Stimulated activated CD4-positive, alpha-beta T cell treated with anti-CD3 and anti-CD28 coated beads, Interleukin-4, amount 100 ng/mL, for 48 hours (primary cell): ENCODE measurements at regions not wholly inside any gene's neighbourhood (a gene's known extent, or its start where the extent isn't known, plus 50 kb on each side); places are given as distances from the start of the nearest gene placed in this dataset.
"Not testable (repeated sequence)": the region's sequence is repeated elsewhere in the genome, so short reads cannot be mapped to it uniquely, and the experiment has no call there.

Experiments
- DNase-seq, 2 donors: peaks; one replicate each; pipeline ENCODE4 v3.0.0-alpha.2; 2020; ENCODE audit warnings: low read depth in 2 of 2

GRCh38 chr13:105848494-105848893 lies 687.0 kb downstream of the EFNB2 start:
- DNase-seq = no peak

- DNase-seq = no peak
Observed at GRCh38 chr13:105847527-105848291, 687.8 kb downstream of the EFNB2 start.

- no peak for DNase-seq
Observed at GRCh38 chr13:105846923-105847322, 688.5 kb downstream of the EFNB2 start.

GRCh38 chr13:105841286-105841685 lies 694.2 kb downstream of the EFNB2 start:
- DNase-seq = no peak

GRCh38 chr13:105838231-105838630 lies 697.2 kb downstream of the EFNB2 start:
- no peak for DNase-seq

- DNase-seq = not testable (repeated sequence)
Observed at GRCh38 chr13:105837295-105837694, 698.2 kb downstream of the EFNB2 start.

GRCh38 chr13:105830821-105831220 lies 704.6 kb downstream of the EFNB2 start:
- DNase-seq = no peak

- DNase-seq = no peak
Observed at GRCh38 chr13:105827111-105827809, 708.2 kb downstream of the EFNB2 start.

GRCh38 chr13:105825071-105825470 lies 710.4 kb downstream of the EFNB2 start:
- DNase-seq = no peak

- DNase-seq = no peak
Observed at GRCh38 chr13:105821337-105821736, 714.1 kb downstream of the EFNB2 start.

- DNase-seq = no peak
Observed at GRCh38 chr13:105820415-105820814, 715.0 kb downstream of the EFNB2 start.

- no peak for DNase-seq
Observed at GRCh38 chr13:105817498-105817897, 718.0 kb downstream of the EFNB2 start.

GRCh38 chr13:105816994-105817393 lies 718.5 kb downstream of the EFNB2 start:
- DNase-seq = no peak

- DNase-seq = no peak
Observed at GRCh38 chr13:105814902-105815250, 720.6 kb downstream of the EFNB2 start.

- DNase-seq = no peak
Observed at GRCh38 chr13:105814219-105814901, 721.1 kb downstream of the EFNB2 start.

- DNase-seq = no peak
Observed at GRCh38 chr13:105806628-105806920, 728.9 kb downstream of the EFNB2 start.

GRCh38 chr13:105805892-105806627 lies 729.4 kb downstream of the EFNB2 start:
- no peak for DNase-seq

GRCh38 chr13:105804561-105805190 lies 730.8 kb downstream of the EFNB2 start:
- DNase-seq = no peak

- DNase-seq = no peak
Observed at GRCh38 chr13:105799155-105799554, 736.3 kb downstream of the EFNB2 start.

- DNase-seq = no peak
Observed at GRCh38 chr13:105798541-105798940, 736.9 kb downstream of the EFNB2 start.

- DNase-seq = no peak
Observed at GRCh38 chr13:105796081-105796480, 739.4 kb downstream of the EFNB2 start.

- no peak for DNase-seq
Observed at GRCh38 chr13:105790923-105791322, 744.5 kb downstream of the EFNB2 start.
